ENCODE measurements at regions not wholly inside any gene's neighbourhood (a gene's known extent, or its start where the extent isn't known, plus 50 kb on each side); places are given as distances from the start of the nearest gene placed in this dataset.

- no peak for TF ChIP-seq EZH2 (optimal IDR thresholded peaks at IDR 0.05; ENCODE audit: low read depth, low read length)
- no peak for TF ChIP-seq CTCF (IDR thresholded peaks at IDR 0.05; ENCODE audit: low read length)
Observed at GRCh38 chr9:11749396-11749795, 943.8 kb upstream of the TYRP1 start.

All from MM.1S (cell line).